Stimulated activated CD8-positive, alpha-beta memory T cell treated with anti-CD3 and anti-CD28 coated beads, Interleukin-7, amount 100 ng/mL, for 1 hour (primary cell): ENCODE measurements at regions not wholly inside any gene's neighbourhood (a gene's known extent, or its start where the extent isn't known, plus 50 kb on each side); places are given as distances from the start of the nearest gene placed in this dataset.

Experiments
- DNase-seq, 2 donors: peaks; one replicate each; pipeline ENCODE4 v3.0.0-alpha.2; 2020; ENCODE audit warnings: low read depth in 2 of 2

DNA sequence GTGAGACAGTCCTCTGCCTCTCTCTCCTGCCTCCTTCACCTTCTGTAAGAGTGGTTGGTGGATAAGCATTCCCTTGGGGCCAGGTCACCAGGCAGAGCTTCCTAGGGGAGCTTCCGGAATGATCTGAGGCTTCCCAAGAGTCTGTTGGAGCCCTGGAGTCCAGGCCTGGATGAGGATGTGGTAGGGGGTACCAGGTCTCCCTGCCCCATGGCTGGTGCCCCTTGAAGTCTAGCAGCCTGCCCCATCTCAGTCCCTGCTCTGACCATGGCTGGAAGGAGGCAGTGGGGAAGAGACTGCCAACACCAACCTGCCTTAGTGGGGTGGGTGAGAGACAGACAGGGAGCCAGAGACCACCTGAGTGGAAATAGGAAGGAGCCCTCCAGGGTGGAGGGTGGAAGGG, 1316.9 kb downstream of the UQCRFS1 start:
- DNase-seq: no peak

- DNase-seq: no peak
Measured at GRCh38 chr19:27894906-27895754, 1317.8 kb downstream of the UQCRFS1 start.

- DNase-seq: no peak
Measured at GRCh38 chr19:27892500-27892899, 1320.5 kb downstream of the UQCRFS1 start.

DNA sequence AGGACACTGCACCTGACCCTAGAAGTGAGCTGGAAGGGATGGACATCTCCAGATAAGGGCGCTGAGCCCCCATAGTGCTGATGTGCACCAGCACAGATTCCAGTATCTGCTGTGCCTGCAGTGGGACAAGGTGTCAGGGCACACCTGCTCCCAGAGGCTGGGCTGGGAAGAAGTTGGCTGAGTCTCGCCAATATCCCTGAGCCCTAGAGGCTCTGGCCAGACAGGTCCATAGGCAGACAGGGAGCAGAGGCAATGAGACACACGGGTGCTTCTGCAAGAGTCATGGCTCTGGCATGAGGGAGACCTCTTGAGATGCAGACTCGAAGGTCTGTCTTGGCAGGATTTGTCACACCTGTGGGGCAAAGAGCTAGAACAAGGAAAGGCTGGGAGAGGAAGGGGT, 1321.5 kb downstream of the UQCRFS1 start:
- DNase-seq: no peak

GRCh38 chr19:27890696-27891095, 1322.3 kb downstream of the UQCRFS1 start:
- DNase-seq: no peak

GRCh38 chr19:27890206-27890605, 1322.7 kb downstream of the UQCRFS1 start:
- no peak for DNase-seq

DNA sequence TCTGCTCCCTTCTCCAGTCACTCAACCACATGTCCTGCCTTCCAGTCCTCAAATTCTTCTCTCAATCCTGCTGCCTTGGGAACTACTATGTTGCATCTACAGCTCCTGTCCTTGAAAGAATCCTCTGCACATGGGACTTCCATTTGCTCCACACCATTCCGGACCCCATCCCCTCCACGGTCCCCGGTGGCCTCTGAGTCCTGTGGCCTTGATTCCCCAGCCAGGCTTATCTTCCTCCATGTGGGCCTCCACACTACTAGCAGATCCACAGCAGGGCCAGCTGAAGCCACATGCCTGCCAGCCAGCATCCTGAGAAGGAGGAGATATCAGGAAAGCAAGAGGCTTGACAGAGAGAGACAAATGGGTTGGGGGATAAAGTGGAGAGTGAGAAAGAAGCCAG, 1323.8 kb downstream of the UQCRFS1 start:
- no peak for DNase-seq

GRCh38 chr19:27887946-27888345, 1325.0 kb downstream of the UQCRFS1 start:
- DNase-seq: no peak

DNA sequence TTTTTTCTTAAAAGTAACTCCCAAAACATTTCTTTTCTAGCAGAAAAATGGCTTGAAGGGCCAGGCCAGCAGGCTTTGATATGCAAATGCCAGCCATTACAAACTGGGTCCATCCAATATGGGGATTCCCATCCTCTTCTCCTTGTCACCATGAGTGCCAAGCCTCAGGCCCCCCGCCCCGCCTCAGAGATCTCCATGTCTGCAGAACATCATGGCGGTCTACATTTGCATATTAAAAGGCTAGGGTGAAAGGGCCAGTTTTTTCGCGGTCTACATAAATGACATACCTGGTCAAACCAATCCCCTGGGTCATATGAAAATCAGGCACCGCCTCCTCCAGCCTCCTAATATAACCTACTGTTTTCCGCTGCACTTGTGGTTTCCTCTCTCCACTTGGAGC, 1327.6 kb downstream of the UQCRFS1 start:
- no peak for DNase-seq

DNA sequence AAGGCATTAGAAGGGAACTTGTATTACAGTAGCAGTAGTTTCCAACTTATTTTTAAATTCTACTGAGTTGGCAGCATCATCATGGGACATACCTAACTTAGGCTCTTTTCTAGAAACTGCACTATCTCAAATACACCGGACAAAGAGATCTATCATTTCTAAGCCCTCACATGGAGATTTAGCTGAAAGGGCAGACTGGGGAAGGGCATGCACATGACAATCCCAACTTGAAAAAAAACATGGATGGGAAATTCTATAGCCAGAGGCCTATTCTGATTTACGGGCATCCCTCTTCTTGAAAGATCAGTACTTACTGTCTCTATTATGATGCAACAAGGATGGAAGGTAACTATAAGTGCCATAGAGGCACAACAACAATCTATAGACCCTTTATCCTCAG, 1328.6 kb downstream of the UQCRFS1 start:
- no peak for DNase-seq

DNA sequence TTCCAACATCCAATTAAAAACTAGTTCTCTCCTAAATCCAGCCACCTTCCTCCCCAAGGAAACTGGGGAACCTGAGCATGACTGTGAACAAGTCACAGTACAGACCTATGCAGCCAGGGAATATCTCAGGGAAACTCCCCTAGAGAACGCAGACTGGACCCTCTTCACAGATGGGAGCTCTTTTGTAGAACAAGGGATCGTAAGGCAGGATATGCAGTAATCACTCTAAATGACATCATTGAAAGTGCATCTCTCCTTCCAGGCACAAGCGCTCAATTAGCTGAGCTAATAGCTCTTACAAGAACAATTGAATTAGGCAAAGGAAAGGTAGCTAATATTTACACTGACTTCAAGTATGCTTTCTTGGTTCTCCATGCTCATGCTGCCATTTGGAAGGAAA, 1331.7 kb downstream of the UQCRFS1 start:
- DNase-seq: no peak

- no peak for DNase-seq
Measured at GRCh38 chr19:27876976-27877512, 1335.9 kb downstream of the UQCRFS1 start.

DNA sequence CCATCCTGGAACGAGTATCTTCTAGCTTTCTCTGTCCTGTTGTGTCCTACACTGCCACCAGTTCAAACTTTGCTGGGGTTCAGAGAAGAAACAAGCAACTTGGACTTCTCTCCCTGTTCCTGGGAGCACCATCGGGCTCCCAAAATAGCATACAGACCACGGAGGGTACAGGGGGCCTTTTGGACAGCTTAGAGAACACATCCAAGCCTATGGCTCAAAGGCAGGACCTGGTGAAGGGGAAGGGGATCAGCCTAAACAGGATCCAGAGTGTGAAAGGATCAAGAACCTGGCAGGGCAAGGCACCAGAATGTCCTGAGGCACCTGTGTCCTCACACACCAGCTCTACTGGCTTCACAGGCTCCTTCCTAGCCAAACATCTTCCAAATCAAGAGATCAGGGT, 1336.5 kb downstream of the UQCRFS1 start:
- no peak for DNase-seq

DNA sequence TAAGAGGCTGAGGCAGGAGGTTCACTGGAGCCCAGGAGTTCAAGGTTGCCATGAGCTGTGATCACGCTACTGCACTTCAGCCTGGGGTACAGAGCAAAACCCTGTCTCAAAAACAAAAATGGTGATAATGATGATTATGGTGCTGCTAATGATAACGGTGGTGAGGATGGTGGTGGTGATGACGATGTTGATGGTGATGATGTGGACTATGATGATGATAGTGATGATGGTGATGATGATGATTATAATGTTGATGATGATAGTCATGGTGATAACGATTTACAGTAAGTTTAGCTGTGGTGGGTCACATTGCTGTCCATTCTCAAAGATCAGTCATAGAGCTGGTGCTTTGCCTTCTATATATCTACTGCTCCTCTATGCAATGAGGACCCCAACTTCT, 1340.6 kb downstream of the UQCRFS1 start:
- no peak for DNase-seq

GRCh38 chr19:27870293-27870692, 1342.7 kb downstream of the UQCRFS1 start:
- DNase-seq: no peak

- no peak for DNase-seq
Measured at GRCh38 chr19:27868007-27868406, 1344.9 kb downstream of the UQCRFS1 start.

DNA sequence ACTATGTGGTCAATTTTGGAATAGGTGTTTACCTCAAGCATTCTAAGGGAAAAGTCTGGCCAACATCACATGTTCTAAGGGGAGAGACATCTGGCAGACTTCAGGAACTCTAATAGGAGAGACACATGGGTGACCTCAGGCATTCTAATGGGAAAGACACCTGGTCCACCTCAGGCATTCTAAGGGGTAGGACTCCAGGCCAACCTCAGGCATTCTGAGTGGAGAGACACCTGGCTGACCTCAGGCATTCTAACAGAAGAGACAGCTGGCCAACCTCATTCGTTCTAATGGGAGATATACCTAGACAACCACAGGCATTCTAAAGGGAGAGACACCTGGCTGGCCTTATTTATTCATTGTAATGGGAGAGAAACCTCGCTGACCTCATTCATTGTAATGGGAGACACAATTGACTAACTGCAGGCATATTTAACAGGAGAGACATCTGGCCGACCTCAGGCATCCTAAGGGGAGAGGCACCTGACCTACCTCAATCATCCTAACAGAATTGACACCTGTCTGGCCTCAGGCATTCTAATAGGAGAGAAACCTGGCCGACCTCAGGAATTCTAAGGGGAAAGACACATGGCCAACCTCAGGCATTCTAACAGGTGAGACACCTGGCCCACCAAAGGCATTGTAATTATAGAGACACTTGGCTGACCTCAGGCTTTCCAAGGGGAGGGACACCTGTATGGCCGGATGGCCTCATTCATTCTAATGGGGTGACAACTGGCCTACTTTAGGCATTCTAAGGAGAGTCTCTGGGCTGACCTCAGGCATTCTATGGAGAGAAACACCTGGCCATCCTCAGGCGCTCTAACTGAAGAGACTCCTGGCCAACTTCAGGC, 1346.8 kb downstream of the UQCRFS1 start:
- no peak for DNase-seq

- no peak for DNase-seq
Measured at GRCh38 chr19:27861411-27861975, 1351.5 kb downstream of the UQCRFS1 start.

DNA sequence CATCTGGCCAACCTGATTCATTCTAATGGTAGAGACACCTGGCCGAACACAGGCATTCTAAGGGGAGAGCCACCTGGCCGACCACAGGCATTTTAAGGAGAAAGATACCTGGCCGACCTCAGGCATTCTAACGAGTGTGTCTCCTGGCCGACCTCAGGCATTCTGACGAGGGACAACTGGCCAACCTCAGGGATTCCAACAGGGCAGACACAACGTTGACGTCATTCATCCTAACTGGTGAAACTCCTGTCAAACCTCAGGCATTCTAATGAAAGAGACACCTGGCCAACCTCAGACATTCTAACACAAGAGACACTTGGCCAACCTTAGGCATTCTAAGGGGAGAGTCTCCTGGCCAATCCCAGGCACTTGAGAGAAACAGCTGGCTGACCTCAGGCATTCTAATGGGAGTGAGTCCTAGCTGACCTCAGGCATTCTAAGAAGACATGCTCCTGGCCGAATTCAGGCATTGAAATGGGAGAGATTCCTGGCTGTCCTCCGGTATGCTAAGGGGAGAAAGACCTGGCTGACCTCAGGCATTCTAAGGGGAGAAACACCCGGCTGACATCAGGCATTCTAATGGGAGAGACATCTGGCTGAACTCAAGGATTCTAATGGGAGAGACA, 1352.5 kb downstream of the UQCRFS1 start:
- DNase-seq: no peak

- DNase-seq: no peak
Measured at GRCh38 chr19:27859689-27860088, 1353.3 kb downstream of the UQCRFS1 start.

GRCh38 chr19:27858981-27859581, 1353.9 kb downstream of the UQCRFS1 start:
- DNase-seq: no peak
